ENCODE measurements at regions not wholly inside any gene's neighbourhood (a gene's known extent, or its start where the extent isn't known, plus 50 kb on each side); places are given as distances from the start of the nearest gene placed in this dataset.
"Not testable (repeated sequence)": the region's sequence is repeated elsewhere in the genome, so short reads cannot be mapped to it uniquely, and the experiment has no call there.

- DNase-seq (ENCODE audit: low spot score), result no peak
- TF ChIP-seq, protein P1, sequence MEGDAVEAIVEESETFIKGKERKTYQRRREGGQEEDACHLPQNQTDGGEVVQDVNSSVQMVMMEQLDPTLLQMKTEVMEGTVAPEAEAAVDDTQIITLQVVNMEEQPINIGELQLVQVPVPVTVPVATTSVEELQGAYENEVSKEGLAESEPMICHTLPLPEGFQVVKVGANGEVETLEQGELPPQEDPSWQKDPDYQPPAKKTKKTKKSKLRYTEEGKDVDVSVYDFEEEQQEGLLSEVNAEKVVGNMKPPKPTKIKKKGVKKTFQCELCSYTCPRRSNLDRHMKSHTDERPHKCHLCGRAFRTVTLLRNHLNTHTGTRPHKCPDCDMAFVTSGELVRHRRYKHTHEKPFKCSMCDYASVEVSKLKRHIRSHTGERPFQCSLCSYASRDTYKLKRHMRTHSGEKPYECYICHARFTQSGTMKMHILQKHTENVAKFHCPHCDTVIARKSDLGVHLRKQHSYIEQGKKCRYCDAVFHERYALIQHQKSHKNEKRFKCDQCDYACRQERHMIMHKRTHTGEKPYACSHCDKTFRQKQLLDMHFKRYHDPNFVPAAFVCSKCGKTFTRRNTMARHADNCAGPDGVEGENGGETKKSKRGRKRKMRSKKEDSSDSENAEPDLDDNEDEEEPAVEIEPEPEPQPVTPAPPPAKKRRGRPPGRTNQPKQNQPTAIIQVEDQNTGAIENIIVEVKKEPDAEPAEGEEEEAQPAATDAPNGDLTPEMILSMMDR (IDR thresholded peaks at IDR 0.05), result no peak
- Histone ChIP-seq H3K4me3 (no peak overlapping the region), H3K27ac (no peak overlapping the region)
Measured at GRCh38 chr6:86448398-86448797, 488.9 kb upstream of the HTR1E start.

- no peak overlapping the region for H3K27ac ChIP-seq
- TF ChIP-seq, protein P1 (IDR thresholded peaks at IDR 0.05), result no peak
- DNase-seq (ENCODE audit: low spot score), result no peak
- H3K4me3 ChIP-seq, result no peak overlapping the region
Measured at GRCh38 chr6:86440608-86441007, 496.7 kb upstream of the HTR1E start.

DNA sequence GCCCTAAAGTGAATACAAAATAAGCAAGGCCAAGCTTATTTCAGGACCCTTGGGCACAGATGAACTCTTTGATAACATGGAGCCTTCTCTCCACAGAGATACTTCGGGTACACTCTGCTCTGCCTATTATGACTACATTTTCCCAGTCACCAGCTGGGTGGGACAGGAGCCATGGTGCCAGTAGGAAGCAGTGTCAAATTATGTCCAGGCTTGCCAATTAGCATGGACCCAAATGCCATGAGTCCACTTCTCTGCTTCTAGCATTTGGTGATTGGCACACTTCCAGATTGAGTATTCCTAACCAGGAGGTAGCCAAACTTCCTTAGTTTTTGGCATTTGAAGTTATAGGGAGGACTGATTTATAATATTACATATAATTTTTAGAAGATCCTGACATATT, 513.8 kb upstream of the HTR1E start:
- no peak for DNase-seq (ENCODE audit: low spot score)
- H3K27ac ChIP-seq, result no peak overlapping the region
- TF ChIP-seq, protein P1 (IDR thresholded peaks at IDR 0.05), result no peak
- H3K4me3 ChIP-seq, result no peak overlapping the region

DNA sequence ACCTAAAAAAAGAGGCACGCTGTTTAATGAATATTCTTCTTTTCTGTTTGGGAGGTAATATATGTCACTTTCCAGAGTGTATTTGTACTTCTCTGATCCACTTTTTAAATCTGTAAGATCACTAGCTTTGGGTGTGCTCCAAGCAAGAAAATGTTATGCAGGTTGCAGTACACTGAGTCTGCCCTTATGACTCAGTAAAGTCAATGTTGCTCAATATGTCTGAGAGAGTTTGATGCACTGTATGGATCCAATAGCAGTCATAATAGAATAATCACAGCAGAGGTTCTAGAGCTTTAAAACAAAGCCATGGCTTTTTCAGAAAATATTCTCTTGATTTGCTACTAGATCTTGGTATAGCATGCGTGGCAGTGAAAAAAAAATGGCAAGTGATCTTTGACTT, 525.3 kb upstream of the HTR1E start:
- no peak overlapping the region for H3K27ac ChIP-seq
- H3K4me3 ChIP-seq, result no peak overlapping the region
- TF ChIP-seq, protein P1 (IDR thresholded peaks at IDR 0.05), result no peak
- DNase-seq (ENCODE audit: low spot score), result no peak

DNA sequence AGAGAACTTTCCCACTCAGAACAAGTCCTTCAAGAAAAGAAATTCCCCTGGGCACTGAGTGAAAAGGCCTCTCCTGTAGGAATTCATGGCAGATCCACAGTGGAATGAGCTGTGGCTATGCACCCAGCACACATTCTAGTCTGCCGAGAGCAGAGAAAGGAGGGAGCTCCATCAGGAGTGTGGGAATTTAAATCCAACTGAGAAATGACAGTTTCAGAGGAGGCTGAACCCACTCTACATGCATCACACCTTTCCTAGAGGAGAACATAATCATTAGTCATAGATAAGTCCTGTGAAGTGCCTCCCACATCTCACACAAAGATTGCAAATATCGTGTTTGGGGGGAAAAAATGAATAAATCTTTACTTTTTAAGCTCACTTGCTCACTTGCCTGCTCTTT, 530.2 kb upstream of the HTR1E start:
- DNase-seq (ENCODE audit: low spot score), result no peak
- Histone ChIP-seq H3K4me3 (no peak overlapping the region), H3K27ac (no peak overlapping the region)
- TF ChIP-seq, protein P1 (IDR thresholded peaks at IDR 0.05), result no peak

- not testable (repeated sequence) for DNase-seq (ENCODE audit: low spot score); H3K4me3 ChIP-seq; H3K27ac ChIP-seq
Measured at GRCh38 chr6:86392850-86393249, 544.5 kb upstream of the HTR1E start.

DNA sequence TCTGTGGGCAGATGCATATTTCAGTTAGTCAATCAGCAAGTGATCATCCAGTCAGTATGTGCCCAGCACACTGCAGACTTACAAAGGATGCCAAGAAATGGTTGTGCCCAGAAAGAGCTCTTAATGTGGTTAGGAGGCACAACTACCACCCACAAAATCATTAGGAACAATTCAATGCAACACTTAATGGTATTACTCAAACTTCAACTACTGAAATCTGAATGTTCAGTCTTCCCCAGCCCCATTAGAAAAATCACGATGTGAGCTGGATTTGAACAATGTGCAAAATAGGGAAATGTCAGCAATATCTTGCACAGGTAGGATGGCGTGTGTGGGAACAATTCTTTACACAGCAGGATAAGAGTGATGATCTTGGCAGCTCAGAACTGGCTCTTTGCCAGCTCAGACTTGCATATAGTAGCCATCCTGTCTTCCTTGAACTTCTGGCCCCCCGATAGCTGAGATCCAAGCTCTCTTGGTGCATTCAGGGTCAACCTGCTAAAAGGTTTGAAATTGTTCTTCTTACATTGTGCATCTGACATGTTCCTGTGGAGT, 556.7 kb upstream of the HTR1E start:
- no peak overlapping the region for H3K27ac ChIP-seq
- no peak for DNase-seq (ENCODE audit: low spot score)
- TF ChIP-seq, protein P1 (IDR thresholded peaks at IDR 0.05), result no peak
- no peak overlapping the region for H3K4me3 ChIP-seq

GRCh38 chr6:86357877-86358276, 579.5 kb upstream of the HTR1E start:
- TF ChIP-seq, protein P1 (IDR thresholded peaks at IDR 0.05), result no peak
- DNase-seq (ENCODE audit: low spot score), result no peak
- Histone ChIP-seq H3K27ac (no peak overlapping the region), H3K4me3 (no peak overlapping the region)
